ENCODE measurements at regions not wholly inside any gene's neighbourhood (a gene's known extent, or its start where the extent isn't known, plus 50 kb on each side); places are given as distances from the start of the nearest gene placed in this dataset.

GRCh38 chr2:4604767-4605166 lies 901.4 kb downstream of the DCDC2C start:
- TF ChIP-seq CTCF (IDR thresholded peaks at IDR 0.05): no peak
- no peaks in the 10 kb centered on the region for H3K9me3 ChIP-seq
- no peaks in the 10 kb centered on the region for H3K27me3 ChIP-seq
- intact Hi-C loops (cut with DNase I; ENCODE audit: low total_unique reads): no loop called here
- no peak overlapping the region for H3K27ac ChIP-seq
- H3K4me3 ChIP-seq: no peak overlapping the region
- no peaks in the 10 kb centered on the region for H3K4me1 ChIP-seq
- no peak for DNase-seq
- no peaks in the 10 kb centered on the region for H3K36me3 ChIP-seq

GRCh38 chr2:4618141-4618540 lies 914.8 kb downstream of the DCDC2C start:
- H3K27me3 ChIP-seq: no peaks in the 10 kb centered on the region
- intact Hi-C loops (cut with DNase I; ENCODE audit: low total_unique reads): no loop called here
- no peak for TF ChIP-seq CTCF (IDR thresholded peaks at IDR 0.05)

GRCh38 chr2:4618630-4619228 lies 915.4 kb downstream of the DCDC2C start:
- TF ChIP-seq CTCF (IDR thresholded peaks at IDR 0.05): no peak
- H3K4me1 ChIP-seq: no peaks in the 10 kb centered on the region
- no peaks in the 10 kb centered on the region for H3K27me3 ChIP-seq
- H3K27ac ChIP-seq: no peak overlapping the region
- no peak for DNase-seq
- H3K9me3 ChIP-seq: no peaks in the 10 kb centered on the region
- intact Hi-C loops (cut with DNase I; ENCODE audit: low total_unique reads): no loop called here
- no peak overlapping the region for H3K4me3 ChIP-seq
- no peaks in the 10 kb centered on the region for H3K36me3 ChIP-seq

More at GRCh38 chr2:4618141-4618540, 914.8 kb downstream of the DCDC2C start:
- DNase-seq: no peak
- no peak overlapping the region for H3K4me3 ChIP-seq
- H3K9me3 ChIP-seq: no peaks in the 10 kb centered on the region
- H3K36me3 ChIP-seq: no peaks in the 10 kb centered on the region
- no peak overlapping the region for H3K27ac ChIP-seq
- H3K4me1 ChIP-seq: no peaks in the 10 kb centered on the region

GRCh38 chr2:4628998-4629501 lies 925.7 kb downstream of the DCDC2C start:
- intact Hi-C loops (cut with DNase I; ENCODE audit: low total_unique reads): no loop called here

GRCh38 chr2:4635289-4635688 lies 931.9 kb downstream of the DCDC2C start:
- no peaks in the 10 kb centered on the region for H3K4me1 ChIP-seq
- H3K36me3 ChIP-seq: no peaks in the 10 kb centered on the region
- intact Hi-C loops (cut with DNase I; ENCODE audit: low total_unique reads): no loop called here
- H3K4me3 ChIP-seq: no peak overlapping the region
- TF ChIP-seq CTCF (IDR thresholded peaks at IDR 0.05): no peak
- H3K27ac ChIP-seq: no peak overlapping the region
- DNase-seq: no peak
- no peaks in the 10 kb centered on the region for H3K27me3 ChIP-seq
- H3K9me3 ChIP-seq: no peaks in the 10 kb centered on the region

More at GRCh38 chr2:4628998-4629501, 925.7 kb downstream of the DCDC2C start:
- no peaks in the 10 kb centered on the region for H3K27me3 ChIP-seq
- no peaks in the 10 kb centered on the region for H3K4me1 ChIP-seq
- no peaks in the 10 kb centered on the region for H3K9me3 ChIP-seq
- DNase-seq: no peak
- H3K36me3 ChIP-seq: no peaks in the 10 kb centered on the region
- H3K4me3 ChIP-seq: no peak overlapping the region
- H3K27ac ChIP-seq: no peak overlapping the region
- TF ChIP-seq CTCF (IDR thresholded peaks at IDR 0.05): no peak
